ENCODE measurements at regions not wholly inside any gene's neighbourhood (a gene's known extent, or its start where the extent isn't known, plus 50 kb on each side); places are given as distances from the start of the nearest gene placed in this dataset.

DNA sequence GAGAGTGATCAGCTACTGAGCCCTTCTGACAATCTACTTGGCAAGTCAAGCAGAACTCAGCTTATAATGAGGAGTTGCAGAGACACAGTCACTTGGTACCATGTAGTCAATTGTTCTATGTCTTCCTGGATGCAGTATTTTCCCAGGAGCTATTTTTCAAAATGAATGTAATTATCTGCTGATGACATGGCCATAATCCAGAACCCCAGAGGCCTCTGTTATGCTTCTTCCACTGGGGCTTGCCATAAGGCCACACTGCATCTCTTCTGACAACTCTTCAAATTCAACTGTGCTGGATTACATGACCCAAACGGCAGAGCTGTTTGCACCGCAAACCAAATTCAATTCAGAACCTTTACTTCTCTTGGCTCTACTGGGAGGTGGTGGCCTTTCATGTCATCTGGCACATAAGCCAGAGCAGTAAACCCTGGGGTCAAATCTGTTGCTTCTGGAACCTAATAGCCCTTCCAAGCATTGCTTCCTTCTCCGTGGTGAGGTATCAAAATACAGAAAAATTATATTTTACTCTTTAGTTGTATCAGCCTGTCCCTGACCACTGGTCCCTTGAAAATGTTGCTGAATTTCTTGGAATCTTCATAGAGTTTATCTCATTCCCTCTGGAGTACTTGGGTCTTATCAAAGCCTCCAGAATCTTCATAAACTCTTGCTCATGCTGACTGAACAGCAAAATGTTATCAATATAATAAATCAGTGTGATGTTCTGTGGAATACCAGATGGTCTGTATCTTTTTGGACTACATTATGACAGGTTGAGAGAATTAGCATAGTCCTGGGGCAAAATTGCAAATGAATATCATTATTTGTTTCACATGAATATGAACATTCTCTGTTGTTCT is 79.4 kb upstream of the DCN start:
- Histone ChIP-seq H3K9me3 (ENCODE audit: control insufficient read depth, insufficient read depth, low read depth, low read length) (no peaks in the 10 kb centered on the region), H3K27ac (ENCODE audit: low read length) (no peak overlapping the region), H3K4me3 (ENCODE audit: low read depth in 2 of 2, low read length in 2 of 2) (no peak overlapping the region), H3K4me1 (ENCODE audit: control insufficient read depth, insufficient read depth, low read length) (no peaks in the 10 kb centered on the region), H3K36me3 (ENCODE audit: control insufficient read depth, insufficient read depth, low read length) (no peaks in the 10 kb centered on the region), H3K27me3 (ENCODE audit: control insufficient read depth, insufficient read depth, low read length) (no peaks in the 10 kb centered on the region)
- TF ChIP-seq SIN3A (IDR thresholded peaks at IDR 0.05; ENCODE audit: borderline replicate concordance, insufficient read depth, low read depth, low read length) (no peak), TCF7L2 (IDR thresholded peaks at IDR 0.05; ENCODE audit: low read depth, low read length) (no peak), POLR2AphosphoS5 (IDR thresholded peaks at IDR 0.05; ENCODE audit: low read depth, low read length) (no peak)
- TF ChIP-seq, protein P1, sequence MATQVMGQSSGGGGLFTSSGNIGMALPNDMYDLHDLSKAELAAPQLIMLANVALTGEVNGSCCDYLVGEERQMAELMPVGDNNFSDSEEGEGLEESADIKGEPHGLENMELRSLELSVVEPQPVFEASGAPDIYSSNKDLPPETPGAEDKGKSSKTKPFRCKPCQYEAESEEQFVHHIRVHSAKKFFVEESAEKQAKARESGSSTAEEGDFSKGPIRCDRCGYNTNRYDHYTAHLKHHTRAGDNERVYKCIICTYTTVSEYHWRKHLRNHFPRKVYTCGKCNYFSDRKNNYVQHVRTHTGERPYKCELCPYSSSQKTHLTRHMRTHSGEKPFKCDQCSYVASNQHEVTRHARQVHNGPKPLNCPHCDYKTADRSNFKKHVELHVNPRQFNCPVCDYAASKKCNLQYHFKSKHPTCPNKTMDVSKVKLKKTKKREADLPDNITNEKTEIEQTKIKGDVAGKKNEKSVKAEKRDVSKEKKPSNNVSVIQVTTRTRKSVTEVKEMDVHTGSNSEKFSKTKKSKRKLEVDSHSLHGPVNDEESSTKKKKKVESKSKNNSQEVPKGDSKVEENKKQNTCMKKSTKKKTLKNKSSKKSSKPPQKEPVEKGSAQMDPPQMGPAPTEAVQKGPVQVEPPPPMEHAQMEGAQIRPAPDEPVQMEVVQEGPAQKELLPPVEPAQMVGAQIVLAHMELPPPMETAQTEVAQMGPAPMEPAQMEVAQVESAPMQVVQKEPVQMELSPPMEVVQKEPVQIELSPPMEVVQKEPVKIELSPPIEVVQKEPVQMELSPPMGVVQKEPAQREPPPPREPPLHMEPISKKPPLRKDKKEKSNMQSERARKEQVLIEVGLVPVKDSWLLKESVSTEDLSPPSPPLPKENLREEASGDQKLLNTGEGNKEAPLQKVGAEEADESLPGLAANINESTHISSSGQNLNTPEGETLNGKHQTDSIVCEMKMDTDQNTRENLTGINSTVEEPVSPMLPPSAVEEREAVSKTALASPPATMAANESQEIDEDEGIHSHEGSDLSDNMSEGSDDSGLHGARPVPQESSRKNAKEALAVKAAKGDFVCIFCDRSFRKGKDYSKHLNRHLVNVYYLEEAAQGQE (IDR thresholded peaks at IDR 0.05; ENCODE audit: insufficient read depth in 1 of 2, low read depth in 2 of 2, low read length in 1 of 2) = no peak
- TF ChIP-seq, protein P2, sequence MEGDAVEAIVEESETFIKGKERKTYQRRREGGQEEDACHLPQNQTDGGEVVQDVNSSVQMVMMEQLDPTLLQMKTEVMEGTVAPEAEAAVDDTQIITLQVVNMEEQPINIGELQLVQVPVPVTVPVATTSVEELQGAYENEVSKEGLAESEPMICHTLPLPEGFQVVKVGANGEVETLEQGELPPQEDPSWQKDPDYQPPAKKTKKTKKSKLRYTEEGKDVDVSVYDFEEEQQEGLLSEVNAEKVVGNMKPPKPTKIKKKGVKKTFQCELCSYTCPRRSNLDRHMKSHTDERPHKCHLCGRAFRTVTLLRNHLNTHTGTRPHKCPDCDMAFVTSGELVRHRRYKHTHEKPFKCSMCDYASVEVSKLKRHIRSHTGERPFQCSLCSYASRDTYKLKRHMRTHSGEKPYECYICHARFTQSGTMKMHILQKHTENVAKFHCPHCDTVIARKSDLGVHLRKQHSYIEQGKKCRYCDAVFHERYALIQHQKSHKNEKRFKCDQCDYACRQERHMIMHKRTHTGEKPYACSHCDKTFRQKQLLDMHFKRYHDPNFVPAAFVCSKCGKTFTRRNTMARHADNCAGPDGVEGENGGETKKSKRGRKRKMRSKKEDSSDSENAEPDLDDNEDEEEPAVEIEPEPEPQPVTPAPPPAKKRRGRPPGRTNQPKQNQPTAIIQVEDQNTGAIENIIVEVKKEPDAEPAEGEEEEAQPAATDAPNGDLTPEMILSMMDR (IDR thresholded peaks at IDR 0.05) = no peak
- POLR2A ChIA-PET = no interaction called here
- DNase-seq (ENCODE audit: low read depth, low spot score) (no peak), ATAC-seq (no peak)
- no TSS peak for BruUV-seq (replicated peaks)
- intact Hi-C loops (cut with micrococcal nuclease; ENCODE audit: unreplicated experiment) = no loop called here
- CTCF ChIA-PET = no interaction called here
- in situ Hi-C loops (cut with HindIII; ENCODE audit: low pct_unique_long_range_greater_than_20kb, low sequenced_read_pairs) = no loop called here

DNA sequence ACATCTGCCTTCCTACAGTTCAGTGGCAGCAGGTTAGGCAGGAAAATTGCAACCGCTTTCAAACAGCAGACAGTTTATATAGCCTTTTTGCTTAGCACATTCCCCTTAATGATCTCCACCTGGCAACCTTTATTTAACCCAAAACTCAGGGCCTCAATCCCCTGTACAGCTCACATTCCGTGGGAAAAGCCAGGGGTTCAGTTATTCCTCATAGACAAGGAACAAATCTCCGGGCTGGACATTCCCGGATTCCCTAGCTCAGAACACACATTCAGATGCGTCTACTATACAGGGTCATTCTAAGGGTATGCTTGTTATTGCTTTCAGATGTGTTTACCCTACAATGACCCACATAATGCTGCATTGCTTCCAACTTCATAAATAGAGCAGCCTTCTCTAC is 73.8 kb upstream of the DCN start:
- TF ChIP-seq POLR2AphosphoS5 (IDR thresholded peaks at IDR 0.05; ENCODE audit: low read depth, low read length) = no peak
- TF ChIP-seq, protein P1 (IDR thresholded peaks at IDR 0.05; ENCODE audit: insufficient read depth in 1 of 2, low read depth in 2 of 2, low read length in 1 of 2) = no peak
- TF ChIP-seq, protein P2 (IDR thresholded peaks at IDR 0.05) = no peak
- no peak for TF ChIP-seq TCF7L2 (IDR thresholded peaks at IDR 0.05; ENCODE audit: low read depth, low read length)
- no peak for TF ChIP-seq SIN3A (IDR thresholded peaks at IDR 0.05; ENCODE audit: borderline replicate concordance, insufficient read depth, low read depth, low read length)
- H3K27me3 ChIP-seq (ENCODE audit: control insufficient read depth, insufficient read depth, low read length) = no peaks in the 10 kb centered on the region
- ChIA-PET CTCF (no interaction called here), POLR2A (no interaction called here)
- intact Hi-C loops (cut with micrococcal nuclease; ENCODE audit: unreplicated experiment) = no loop called here
- no peak overlapping the region for H3K4me3 ChIP-seq (ENCODE audit: low read depth in 2 of 2, low read length in 2 of 2)
- ATAC-seq (no peak), DNase-seq (ENCODE audit: low read depth, low spot score) (no peak)
- H3K9me3 ChIP-seq (ENCODE audit: control insufficient read depth, insufficient read depth, low read depth, low read length) = no peaks in the 10 kb centered on the region
- in situ Hi-C loops (cut with HindIII; ENCODE audit: low pct_unique_long_range_greater_than_20kb, low sequenced_read_pairs) = no loop called here
- H3K36me3 ChIP-seq (ENCODE audit: control insufficient read depth, insufficient read depth, low read length) = no peaks in the 10 kb centered on the region
- no TSS peak for BruUV-seq (replicated peaks)
- no peak overlapping the region for H3K27ac ChIP-seq (ENCODE audit: low read length)
- H3K4me1 ChIP-seq (ENCODE audit: control insufficient read depth, insufficient read depth, low read length) = no peaks in the 10 kb centered on the region
